Astrocyte of the cerebellum (primary cell): ENCODE measurements at regions not wholly inside any gene's neighbourhood (a gene's known extent, or its start where the extent isn't known, plus 50 kb on each side); places are given as distances from the start of the nearest gene placed in this dataset.

Experiments used
- DNase-seq: peaks from one replicate; pipeline ENCODE4 v3.0.0-alpha.2; 2011; ENCODE audit warnings: low read depth
- H3K4me3 ChIP-seq: 2 replicates; pipeline ENCODE4 v1.5.1; 2011; ENCODE audit warnings: mild to moderate bottlenecking, low read depth, low read length, moderate library complexity
- in situ Hi-C: cut with HindIII; loops from 2 replicates; pipeline ENCODE4 v1.10.0; 2017; ENCODE audit warnings: low sequenced_read_pairs
- TF ChIP-seq, protein P1 (sequence below): IDR thresholded peaks from 2 replicates; pipeline ENCODE4 v1.5.1; 2012; ENCODE audit warnings: low read length, low read depth, moderate library complexity, mild to moderate bottlenecking; ENCODE audit errors: missing control alignments

DNA sequence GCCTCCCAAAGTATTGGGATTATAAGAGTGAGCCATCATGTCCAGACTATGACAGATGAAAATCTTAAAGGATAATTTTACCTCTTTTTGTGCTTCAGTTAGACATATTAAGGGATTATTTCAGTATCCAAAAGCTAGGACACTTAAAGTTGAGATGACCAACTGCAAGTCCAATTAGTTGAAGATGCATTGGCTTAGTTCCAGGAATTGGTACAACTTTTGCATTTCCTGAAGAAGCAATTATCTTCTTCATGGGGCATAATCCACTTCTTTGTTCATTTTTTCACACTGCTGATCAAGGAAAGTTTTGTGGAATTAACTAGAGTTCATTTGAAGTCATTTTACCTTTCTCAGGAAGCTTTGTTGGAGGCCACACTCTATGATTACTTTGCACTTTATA lies 72.0 kb upstream of the HECW1 start:
- in situ Hi-C loops, result no loop called here
- no peak for DNase-seq
- no peak overlapping the region for H3K4me3 ChIP-seq
- TF ChIP-seq, protein P1, sequence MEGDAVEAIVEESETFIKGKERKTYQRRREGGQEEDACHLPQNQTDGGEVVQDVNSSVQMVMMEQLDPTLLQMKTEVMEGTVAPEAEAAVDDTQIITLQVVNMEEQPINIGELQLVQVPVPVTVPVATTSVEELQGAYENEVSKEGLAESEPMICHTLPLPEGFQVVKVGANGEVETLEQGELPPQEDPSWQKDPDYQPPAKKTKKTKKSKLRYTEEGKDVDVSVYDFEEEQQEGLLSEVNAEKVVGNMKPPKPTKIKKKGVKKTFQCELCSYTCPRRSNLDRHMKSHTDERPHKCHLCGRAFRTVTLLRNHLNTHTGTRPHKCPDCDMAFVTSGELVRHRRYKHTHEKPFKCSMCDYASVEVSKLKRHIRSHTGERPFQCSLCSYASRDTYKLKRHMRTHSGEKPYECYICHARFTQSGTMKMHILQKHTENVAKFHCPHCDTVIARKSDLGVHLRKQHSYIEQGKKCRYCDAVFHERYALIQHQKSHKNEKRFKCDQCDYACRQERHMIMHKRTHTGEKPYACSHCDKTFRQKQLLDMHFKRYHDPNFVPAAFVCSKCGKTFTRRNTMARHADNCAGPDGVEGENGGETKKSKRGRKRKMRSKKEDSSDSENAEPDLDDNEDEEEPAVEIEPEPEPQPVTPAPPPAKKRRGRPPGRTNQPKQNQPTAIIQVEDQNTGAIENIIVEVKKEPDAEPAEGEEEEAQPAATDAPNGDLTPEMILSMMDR, result no peak

DNA sequence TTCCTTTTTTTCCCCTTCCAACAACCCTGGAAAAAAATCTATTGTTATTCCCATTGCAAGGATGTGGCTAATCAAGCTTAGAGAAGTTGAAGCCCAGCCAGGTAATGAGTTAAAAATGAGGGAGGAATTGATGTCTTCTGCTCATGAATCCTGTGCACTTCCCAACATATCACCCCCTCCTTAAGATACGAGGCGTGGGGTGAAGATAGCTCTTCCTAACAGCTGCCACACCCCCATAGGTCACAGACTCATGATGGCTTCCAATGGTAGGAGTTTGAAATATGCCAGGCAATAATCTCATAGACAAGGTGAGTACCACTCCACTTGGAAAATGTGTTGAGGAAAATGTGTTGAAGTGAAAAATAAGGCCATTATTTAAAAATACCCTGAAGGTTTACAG lies 71.3 kb upstream of the HECW1 start:
- no peak overlapping the region for H3K4me3 ChIP-seq
- in situ Hi-C loops, result no loop called here

DNA sequence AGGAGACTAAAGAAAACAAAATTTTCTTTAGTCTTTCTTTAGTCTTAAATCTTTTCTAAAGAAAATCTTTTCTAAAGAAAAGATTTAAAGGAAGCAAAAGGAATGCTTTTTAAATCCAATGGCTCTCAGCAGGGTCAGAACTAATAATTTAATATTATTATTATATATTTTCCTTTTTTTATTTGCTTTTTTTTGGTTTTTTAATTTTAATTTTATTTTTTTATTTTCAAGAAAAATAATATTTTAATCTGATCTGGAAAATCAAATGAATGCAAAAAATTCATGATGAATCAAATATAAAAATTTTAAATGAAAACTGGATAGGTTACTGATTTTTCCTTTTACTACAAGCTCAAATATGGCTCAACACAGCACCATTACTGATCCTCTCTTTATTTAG lies 70.7 kb upstream of the HECW1 start:
- DNase-seq, result no peak
- in situ Hi-C loops, result no loop called here
- no peak overlapping the region for H3K4me3 ChIP-seq
- TF ChIP-seq, protein P1, result no peak

More for the DNA sequence above, 71.3 kb upstream of the HECW1 start:
- no peak for DNase-seq
- TF ChIP-seq, protein P1, result no peak

DNA sequence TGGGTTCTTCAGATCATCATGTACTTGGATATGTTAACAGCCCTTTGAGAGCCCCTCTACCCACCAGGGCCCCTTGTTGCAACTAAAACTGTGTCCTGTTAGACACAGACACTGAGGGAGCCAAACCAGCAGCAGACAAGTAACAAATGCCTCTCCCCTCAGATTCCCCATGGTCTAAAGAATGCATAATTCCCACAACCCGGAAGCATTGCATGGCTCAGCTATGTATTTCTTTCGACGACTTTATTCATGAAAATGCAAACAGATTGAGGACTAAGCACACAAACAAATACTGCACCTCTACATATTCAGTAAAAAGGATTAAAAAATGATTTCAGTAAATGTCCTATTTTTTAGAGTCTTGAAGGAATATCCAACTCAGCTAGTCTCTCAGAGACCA lies 70.1 kb upstream of the HECW1 start:
- no peak for DNase-seq
- TF ChIP-seq, protein P1, result no peak
- in situ Hi-C loops, result no loop called here
- H3K4me3 ChIP-seq, result no peak overlapping the region

DNA sequence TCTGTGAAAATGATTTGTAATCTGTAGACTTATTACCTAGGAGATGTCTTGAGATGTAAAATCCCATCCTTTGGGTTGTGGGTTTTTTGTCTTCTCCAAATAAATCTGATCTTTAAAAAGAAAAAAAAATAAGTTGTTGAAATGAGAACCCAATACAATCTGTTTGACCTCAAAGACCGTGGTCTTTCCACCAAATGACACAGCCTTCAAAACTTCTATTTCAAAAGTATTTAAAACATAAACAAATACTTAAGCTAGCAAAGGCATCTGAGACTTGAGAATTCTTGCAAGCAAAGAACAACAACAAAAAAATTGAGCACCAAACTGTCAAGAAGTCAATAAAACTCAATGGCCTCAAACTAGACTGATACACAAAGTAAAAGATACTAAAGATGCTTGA lies 67.9 kb upstream of the HECW1 start:
- DNase-seq, result no peak
- H3K4me3 ChIP-seq, result no peak overlapping the region
- in situ Hi-C loops, result no loop called here
- TF ChIP-seq, protein P1, result no peak

DNA sequence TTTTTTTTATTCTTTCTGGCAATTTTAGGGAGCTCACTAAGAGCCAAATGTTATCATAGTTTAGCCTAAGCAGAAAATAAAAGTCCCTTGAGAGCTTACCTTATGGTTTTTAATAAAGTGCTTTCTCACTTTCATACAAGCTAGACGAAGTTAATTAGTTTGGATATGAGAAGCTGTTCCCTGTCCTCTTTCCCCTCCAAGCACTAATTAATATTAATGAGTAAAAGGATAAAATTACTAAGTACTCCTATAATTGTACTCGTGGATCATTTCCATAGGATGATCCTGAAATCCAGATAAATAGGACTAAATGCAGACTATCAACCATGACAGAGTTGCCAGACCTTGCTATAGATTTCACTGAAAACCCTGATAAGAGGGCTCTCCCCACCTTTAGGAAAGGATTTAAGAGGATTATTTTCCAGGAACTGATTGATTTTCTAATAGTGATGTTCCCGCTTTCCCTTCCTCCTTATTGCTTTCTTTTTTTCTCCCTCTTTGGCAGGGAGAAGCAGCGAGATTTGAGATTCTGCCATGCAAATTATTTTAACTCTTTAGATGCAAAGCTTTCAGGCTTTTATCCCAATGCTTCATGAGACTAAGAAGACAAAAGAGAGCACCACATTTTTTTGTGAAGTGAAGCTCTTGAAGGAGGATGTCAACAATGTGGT lies 58.3 kb upstream of the HECW1 start:
- in situ Hi-C loops, result no loop called here
- TF ChIP-seq, protein P1, result no peak
- no peak for DNase-seq
- H3K4me3 ChIP-seq, result no peak overlapping the region
